Neural progenitor cell (in vitro differentiated cells): ENCODE measurements at regions not wholly inside any gene's neighbourhood (a gene's known extent, or its start where the extent isn't known, plus 50 kb on each side); places are given as distances from the start of the nearest gene placed in this dataset.

ENCODE experiments used
- DNase-seq: peaks from one replicate; pipeline ENCODE4 v3.0.0-alpha.2; 2016; ENCODE audit warnings: low spot score
- H2AFZ ChIP-seq: fragments of 200-600 bp; sonication (generic); replicated peaks from 2 replicates; pipeline ENCODE4 v1.6.1; 2016; ENCODE audit warnings: antibody characterized with exemption
- H3F3A ChIP-seq: fragments of 200-600 bp; sonication (generic); 2 replicates; pipeline ENCODE4 v1.6.1; 2016; ENCODE audit warnings: antibody characterized with exemption, low read depth
- H3K27ac ChIP-seq: fragments of 200-600 bp; sonication (generic); 2 replicates; pipeline ENCODE4 v1.5.1; 2016; ENCODE audit warnings: mild to moderate bottlenecking
- H3K27me3 ChIP-seq: fragments of 200-600 bp; sonication (generic); 2 replicates; pipeline ENCODE4 v1.6.1; 2016; ENCODE audit warnings: mild to moderate bottlenecking, moderate library complexity
- H3K36me3 ChIP-seq: fragments of 200-600 bp; sonication (generic); 2 replicates; pipeline ENCODE4 v1.5.1; 2016
- H3K4me1 ChIP-seq: fragments of 200-600 bp; sonication (generic); 2 replicates; pipeline ENCODE4 v1.6.1; 2016; ENCODE audit warnings: mixed run types
- H3K4me2 ChIP-seq: fragments of 200-600 bp; sonication (generic); 2 replicates; pipeline ENCODE4 v1.6.1; 2016
- H3K4me3 ChIP-seq: fragments of 200-600 bp; sonication (generic); 2 replicates; pipeline ENCODE4 v1.5.1; 2016
- H3K79me2 ChIP-seq: fragments of 200-600 bp; sonication (generic); 2 replicates; pipeline ENCODE4 v1.6.1; 2016; ENCODE audit warnings: low read depth
- H3K9ac ChIP-seq: fragments of 200-600 bp; sonication (generic); 2 replicates; pipeline ENCODE4 v1.6.1; 2016
- H3K9me3 ChIP-seq: fragments of 200-600 bp; sonication (generic); 2 replicates; pipeline ENCODE4 v1.5.1; 2016; ENCODE audit warnings: low read depth
- H4K20me1 ChIP-seq: fragments of 200-600 bp; sonication (generic); 2 replicates; pipeline ENCODE4 v1.6.1; 2016; ENCODE audit warnings: low read depth
- H3K27ac Mint-ChIP-seq: 3 replicates; pipeline ENCODE4 v1.8.0; 2021; ENCODE audit warnings: mixed read lengths
- H3K27me3 Mint-ChIP-seq: 2 replicates; pipeline ENCODE4 v1.8.0; 2022; ENCODE audit warnings: low read depth, mild to moderate bottlenecking, inconsistent platforms, moderate library complexity, mixed read lengths; ENCODE audit not compliant: insufficient read depth
- H3K36me3 Mint-ChIP-seq: 3 replicates; pipeline ENCODE4 v1.8.0; 2021; ENCODE audit warnings: mixed read lengths
- H3K4me1 Mint-ChIP-seq: 3 replicates; pipeline ENCODE4 v1.8.0; 2021; ENCODE audit warnings: mixed read lengths
- H3K4me3 Mint-ChIP-seq: 3 replicates; pipeline ENCODE4 v1.8.0; 2021; ENCODE audit warnings: mild to moderate bottlenecking, moderate library complexity, mixed read lengths
- H3K9me3 Mint-ChIP-seq: 3 replicates; pipeline ENCODE4 v1.8.0; 2020; ENCODE audit warnings: mixed read lengths
- CTCF ChIP-seq: fragments of 200-600 bp; sonication (generic); IDR thresholded peaks from 2 replicates; pipeline ENCODE4 v1.5.1; 2017; ENCODE audit warnings: antibody characterized with exemption, mild to moderate bottlenecking
- EZH2 ChIP-seq: fragments of 200-600 bp; sonication (generic); IDR thresholded peaks from 2 replicates; pipeline ENCODE4 v1.6.1; 2017; ENCODE audit warnings: antibody characterized with exemption, mild to moderate bottlenecking, moderate library complexity
- EZH2phosphoT487 ChIP-seq: fragments of 200-600 bp; sonication (generic); IDR thresholded peaks from 2 replicates; pipeline ENCODE4 v1.6.1; 2017; ENCODE audit warnings: antibody characterized with exemption

DNA sequence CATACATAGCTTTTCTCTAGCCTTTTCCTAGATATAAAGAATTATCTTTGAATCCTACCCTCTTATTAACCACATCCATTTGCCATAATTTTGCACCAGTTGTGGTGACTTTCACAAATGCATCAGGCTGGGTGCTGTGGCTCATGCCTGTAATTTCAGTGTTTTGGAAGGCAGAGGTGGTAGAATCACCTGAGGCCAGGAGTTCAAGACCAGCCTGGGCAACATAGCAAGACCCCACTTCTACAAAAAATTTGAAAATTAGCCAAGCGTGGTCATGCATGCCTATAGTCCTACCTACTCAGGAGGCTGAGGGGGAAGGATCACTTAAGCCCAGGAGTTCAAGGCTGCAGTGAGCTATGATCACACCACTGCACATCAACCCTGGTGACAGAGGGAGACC, 672.4 kb upstream of the CHAC2 start:
- Histone ChIP-seq H3F3A (no peaks in the 10 kb centered on the region), H3K27ac (no peak overlapping the region), H3K79me2 (no peaks in the 10 kb centered on the region), H3K9me3 (no peaks in the 10 kb centered on the region), H3K9ac (no peak overlapping the region), H3K4me3 (no peak overlapping the region), H3K4me2 (no peak overlapping the region), H4K20me1 (no peaks in the 10 kb centered on the region), H3K4me1 (no peaks in the 10 kb centered on the region), H3K36me3 (no peaks in the 10 kb centered on the region), H3K27me3 (no peaks in the 10 kb centered on the region), H2AFZ (no peak overlapping the region)
- no peak for DNase-seq
- Mint-ChIP-seq H3K27ac (no peak overlapping the region), H3K27me3 (no peaks in the 10 kb centered on the region), H3K4me1 (no peaks in the 10 kb centered on the region), H3K36me3 (no peaks in the 10 kb centered on the region), H3K9me3 (no peaks in the 10 kb centered on the region), H3K4me3 (no peak overlapping the region)
- no peak for TF ChIP-seq EZH2phosphoT487
- no peak for TF ChIP-seq CTCF
- TF ChIP-seq EZH2 = no peak

GRCh38 chr2:53093355-53093754, 674.2 kb upstream of the CHAC2 start:
- no peaks in the 10 kb centered on the region for H3K79me2 ChIP-seq
- H2AFZ ChIP-seq = no peak overlapping the region
- no peaks in the 10 kb centered on the region for H3K36me3 ChIP-seq
- Mint-ChIP-seq H3K36me3 (no peaks in the 10 kb centered on the region), H3K4me3 (no peak overlapping the region), H3K4me1 (no peaks in the 10 kb centered on the region), H3K27ac (no peak overlapping the region), H3K27me3 (no peaks in the 10 kb centered on the region), H3K9me3 (no peaks in the 10 kb centered on the region)
- H3K27ac ChIP-seq = no peak overlapping the region
- no peaks in the 10 kb centered on the region for H3K27me3 ChIP-seq
- no peak overlapping the region for H3K4me2 ChIP-seq
- no peak for TF ChIP-seq CTCF
- TF ChIP-seq EZH2phosphoT487 = no peak
- no peak for DNase-seq
- no peak overlapping the region for H3K4me3 ChIP-seq
- H3K9ac ChIP-seq = no peak overlapping the region
- H3F3A ChIP-seq = no peaks in the 10 kb centered on the region
- H3K4me1 ChIP-seq = no peaks in the 10 kb centered on the region
- no peaks in the 10 kb centered on the region for H3K9me3 ChIP-seq
- no peaks in the 10 kb centered on the region for H4K20me1 ChIP-seq

- Mint-ChIP-seq H3K27ac (no peak overlapping the region), H3K36me3 (no peaks in the 10 kb centered on the region), H3K9me3 (no peaks in the 10 kb centered on the region), H3K4me1 (no peaks in the 10 kb centered on the region), H3K27me3 (no peaks in the 10 kb centered on the region), H3K4me3 (no peak overlapping the region)
- Histone ChIP-seq H2AFZ (no peak overlapping the region), H3F3A (no peaks in the 10 kb centered on the region), H3K27ac (no peak overlapping the region), H3K4me1 (no peaks in the 10 kb centered on the region), H3K79me2 (no peaks in the 10 kb centered on the region), H3K9ac (no peak overlapping the region), H3K9me3 (no peaks in the 10 kb centered on the region), H4K20me1 (no peaks in the 10 kb centered on the region), H3K27me3 (no peaks in the 10 kb centered on the region), H3K4me3 (no peak overlapping the region), H3K4me2 (no peak overlapping the region), H3K36me3 (no peaks in the 10 kb centered on the region)
- no peak for DNase-seq
- no peak for TF ChIP-seq EZH2phosphoT487
- TF ChIP-seq EZH2 = no peak
- no peak for TF ChIP-seq CTCF
Measured at GRCh38 chr2:53091183-53091582, 676.4 kb upstream of the CHAC2 start.
